ENCODE measurements at regions not wholly inside any gene's neighbourhood (a gene's known extent, or its start where the extent isn't known, plus 50 kb on each side); places are given as distances from the start of the nearest gene placed in this dataset.

GRCh38 chr14:97390096-97390724 is 593.0 kb downstream of the VRK1 start:
- no peaks in the 10 kb centered on the region for H3K9me3 ChIP-seq (ENCODE audit: control insufficient read depth in 3 of 3, low read length in 3 of 3)
- H3K4me3 ChIP-seq (ENCODE audit: low read length in 3 of 3) = no peak overlapping the region
- no peaks in the 10 kb centered on the region for H3K36me3 ChIP-seq (ENCODE audit: control insufficient read depth in 3 of 3, insufficient read depth in 3 of 3, low read length in 3 of 3)
- peaks cover 0 to 4% (median 4%) of the 10 kb centered on the region in 3 donors for H3K27me3 ChIP-seq (ENCODE audit: control insufficient read depth in 3 of 3, insufficient read depth in 3 of 3, low read length in 3 of 3)
- H3K9ac ChIP-seq (ENCODE audit: low read depth in 1 of 3, low read length in 3 of 3) = no peak overlapping the region
- H3K27ac ChIP-seq (ENCODE audit: low read depth, low read length) = no peak overlapping the region
- no peaks in the 10 kb centered on the region for H3K4me1 ChIP-seq (ENCODE audit: control insufficient read depth in 3 of 3, insufficient read depth in 3 of 3, low read length in 3 of 3)

- no peaks in the 10 kb centered on the region for H3K36me3 ChIP-seq (ENCODE audit: control insufficient read depth in 3 of 3, insufficient read depth in 3 of 3, low read length in 3 of 3)
- peaks cover 0 to 7% (median 4%) of the 10 kb centered on the region in 3 donors for H3K27me3 ChIP-seq (ENCODE audit: control insufficient read depth in 3 of 3, insufficient read depth in 3 of 3, low read length in 3 of 3)
- no peak overlapping the region for H3K4me3 ChIP-seq (ENCODE audit: low read length in 3 of 3)
- H3K9ac ChIP-seq (ENCODE audit: low read depth in 1 of 3, low read length in 3 of 3) = no peak overlapping the region
- no peaks in the 10 kb centered on the region for H3K9me3 ChIP-seq (ENCODE audit: control insufficient read depth in 3 of 3, low read length in 3 of 3)
- no peaks in the 10 kb centered on the region for H3K4me1 ChIP-seq (ENCODE audit: control insufficient read depth in 3 of 3, insufficient read depth in 3 of 3, low read length in 3 of 3)
- no peak overlapping the region for H3K27ac ChIP-seq (ENCODE audit: low read depth, low read length)
These were observed 596.1 kb downstream of the VRK1 start for GRCh38 chr14:97393244-97393643.

- peaks cover 0 to 7% (median 4%) of the 10 kb centered on the region in 3 donors for H3K27me3 ChIP-seq (ENCODE audit: control insufficient read depth in 3 of 3, insufficient read depth in 3 of 3, low read length in 3 of 3)
- H3K9me3 ChIP-seq (ENCODE audit: control insufficient read depth in 3 of 3, low read length in 3 of 3) = no peaks in the 10 kb centered on the region
- no peak overlapping the region for H3K9ac ChIP-seq (ENCODE audit: low read depth in 1 of 3, low read length in 3 of 3)
- H3K27ac ChIP-seq (ENCODE audit: low read depth, low read length) = no peak overlapping the region
- no peaks in the 10 kb centered on the region for H3K4me1 ChIP-seq (ENCODE audit: control insufficient read depth in 3 of 3, insufficient read depth in 3 of 3, low read length in 3 of 3)
- no peak overlapping the region for H3K4me3 ChIP-seq (ENCODE audit: low read length in 3 of 3)
- H3K36me3 ChIP-seq (ENCODE audit: control insufficient read depth in 3 of 3, insufficient read depth in 3 of 3, low read length in 3 of 3) = no peaks in the 10 kb centered on the region
These were observed 597.9 kb downstream of the VRK1 start for GRCh38 chr14:97395068-97395467.

- peaks cover 0 to under 1% (median 0%) of the 10 kb centered on the region in 3 donors for H3K27me3 ChIP-seq (ENCODE audit: control insufficient read depth in 3 of 3, insufficient read depth in 3 of 3, low read length in 3 of 3)
- no peaks in the 10 kb centered on the region for H3K36me3 ChIP-seq (ENCODE audit: control insufficient read depth in 3 of 3, insufficient read depth in 3 of 3, low read length in 3 of 3)
- H3K9me3 ChIP-seq (ENCODE audit: control insufficient read depth in 3 of 3, low read length in 3 of 3) = no peaks in the 10 kb centered on the region
- no peaks in the 10 kb centered on the region for H3K4me1 ChIP-seq (ENCODE audit: control insufficient read depth in 3 of 3, insufficient read depth in 3 of 3, low read length in 3 of 3)
- no peak overlapping the region for H3K4me3 ChIP-seq (ENCODE audit: low read length in 3 of 3)
- no peak overlapping the region for H3K27ac ChIP-seq (ENCODE audit: low read depth, low read length)
- no peak overlapping the region for H3K9ac ChIP-seq (ENCODE audit: low read depth in 1 of 3, low read length in 3 of 3)
These were observed 604.5 kb downstream of the VRK1 start for GRCh38 chr14:97401714-97402113.

- peaks cover 0 to 2% (median 0%) of the 10 kb centered on the region in 3 donors for H3K27me3 ChIP-seq (ENCODE audit: control insufficient read depth in 3 of 3, insufficient read depth in 3 of 3, low read length in 3 of 3)
- no peak overlapping the region for H3K4me3 ChIP-seq (ENCODE audit: low read length in 3 of 3)
These were observed 605.1 kb downstream of the VRK1 start for GRCh38 chr14:97402279-97402678.

GRCh38 chr14:97407701-97408407 is 610.7 kb downstream of the VRK1 start:
- no peak overlapping the region for H3K9ac ChIP-seq (ENCODE audit: low read depth in 1 of 3, low read length in 3 of 3)
- no peaks in the 10 kb centered on the region for H3K4me1 ChIP-seq (ENCODE audit: control insufficient read depth in 3 of 3, insufficient read depth in 3 of 3, low read length in 3 of 3)
- no peak overlapping the region for H3K4me3 ChIP-seq (ENCODE audit: low read length in 3 of 3)
- no peaks in the 10 kb centered on the region for H3K9me3 ChIP-seq (ENCODE audit: control insufficient read depth in 3 of 3, low read length in 3 of 3)
- H3K36me3 ChIP-seq (ENCODE audit: control insufficient read depth in 3 of 3, insufficient read depth in 3 of 3, low read length in 3 of 3) = no peaks in the 10 kb centered on the region
- H3K27me3 ChIP-seq (ENCODE audit: control insufficient read depth in 3 of 3, insufficient read depth in 3 of 3, low read length in 3 of 3) = peaks cover 6 to 22% (median 20%) of the 10 kb centered on the region in 3 donors
- no peak overlapping the region for H3K27ac ChIP-seq (ENCODE audit: low read depth, low read length)

More at GRCh38 chr14:97402279-97402678, 605.1 kb downstream of the VRK1 start:
- Histone ChIP-seq H3K4me1 (ENCODE audit: control insufficient read depth in 3 of 3, insufficient read depth in 3 of 3, low read length in 3 of 3) (no peaks in the 10 kb centered on the region), H3K27ac (ENCODE audit: low read depth, low read length) (no peak overlapping the region), H3K36me3 (ENCODE audit: control insufficient read depth in 3 of 3, insufficient read depth in 3 of 3, low read length in 3 of 3) (no peaks in the 10 kb centered on the region), H3K9me3 (ENCODE audit: control insufficient read depth in 3 of 3, low read length in 3 of 3) (no peaks in the 10 kb centered on the region), H3K9ac (ENCODE audit: low read depth in 1 of 3, low read length in 3 of 3) (no peak overlapping the region)

- Histone ChIP-seq H3K4me1 (ENCODE audit: control insufficient read depth in 3 of 3, insufficient read depth in 3 of 3, low read length in 3 of 3) (no peaks in the 10 kb centered on the region), H3K27ac (ENCODE audit: low read depth, low read length) (no peak overlapping the region), H3K9me3 (ENCODE audit: control insufficient read depth in 3 of 3, low read length in 3 of 3) (no peaks in the 10 kb centered on the region), H3K4me3 (ENCODE audit: low read length in 3 of 3) (no peak overlapping the region), H3K36me3 (ENCODE audit: control insufficient read depth in 3 of 3, insufficient read depth in 3 of 3, low read length in 3 of 3) (no peaks in the 10 kb centered on the region), H3K27me3 (ENCODE audit: control insufficient read depth in 3 of 3, insufficient read depth in 3 of 3, low read length in 3 of 3) (peaks cover 7 to 27% (median 26%) of the 10 kb centered on the region in 3 donors), H3K9ac (ENCODE audit: low read depth in 1 of 3, low read length in 3 of 3) (no peak overlapping the region)
These were observed 611.3 kb downstream of the VRK1 start for GRCh38 chr14:97408503-97408902.

- Histone ChIP-seq H3K4me3 (ENCODE audit: low read length in 3 of 3) (no peak overlapping the region), H3K27ac (ENCODE audit: low read depth, low read length) (no peak overlapping the region), H3K9me3 (ENCODE audit: control insufficient read depth in 3 of 3, low read length in 3 of 3) (no peaks in the 10 kb centered on the region), H3K27me3 (ENCODE audit: control insufficient read depth in 3 of 3, insufficient read depth in 3 of 3, low read length in 3 of 3) (peaks cover 13 to 32% (median 32%) of the 10 kb centered on the region in 3 donors), H3K9ac (ENCODE audit: low read depth in 1 of 3, low read length in 3 of 3) (no peak overlapping the region), H3K36me3 (ENCODE audit: control insufficient read depth in 3 of 3, insufficient read depth in 3 of 3, low read length in 3 of 3) (no peaks in the 10 kb centered on the region), H3K4me1 (ENCODE audit: control insufficient read depth in 3 of 3, insufficient read depth in 3 of 3, low read length in 3 of 3) (no peaks in the 10 kb centered on the region)
These were observed 612.0 kb downstream of the VRK1 start for GRCh38 chr14:97408937-97409815.

GRCh38 chr14:97410667-97411620 is 613.8 kb downstream of the VRK1 start:
- Histone ChIP-seq H3K4me3 (ENCODE audit: low read length in 3 of 3) (no peak overlapping the region), H3K4me1 (ENCODE audit: control insufficient read depth in 3 of 3, insufficient read depth in 3 of 3, low read length in 3 of 3) (no peaks in the 10 kb centered on the region), H3K9ac (ENCODE audit: low read depth in 1 of 3, low read length in 3 of 3) (no peak overlapping the region), H3K27ac (ENCODE audit: low read depth, low read length) (no peak overlapping the region), H3K36me3 (ENCODE audit: control insufficient read depth in 3 of 3, insufficient read depth in 3 of 3, low read length in 3 of 3) (no peaks in the 10 kb centered on the region), H3K27me3 (ENCODE audit: control insufficient read depth in 3 of 3, insufficient read depth in 3 of 3, low read length in 3 of 3) (peaks cover 19 to 42% (median 41%) of the 10 kb centered on the region in 3 donors), H3K9me3 (ENCODE audit: control insufficient read depth in 3 of 3, low read length in 3 of 3) (no peaks in the 10 kb centered on the region)

Data from skeletal muscle tissue (tissue), 3 donors.